Heart left ventricle (tissue), 16 donors: ENCODE measurements at regions not wholly inside any gene's neighbourhood (a gene's known extent, or its start where the extent isn't known, plus 50 kb on each side); places are given as distances from the start of the nearest gene placed in this dataset.

ENCODE experiments used
- ATAC-seq, 4 donors: fragments of 200-7000 bp; cut with Tn5 transposase; one replicate each; pipeline ENCODE4 v1.9.1; 2020 to 2022; ENCODE audit warnings: moderate library complexity in 4 of 4, mild to moderate bottlenecking in 3 of 4, moderate number of reproducible peaks in 1 of 4
- DNase-seq, 5 donors: peaks; one replicate each; pipeline ENCODE4 v3.0.0-alpha.2; 2020
- H3K27ac ChIP-seq, 12 donors: fragments of 200-600 bp; sonication (generic) in 4 of 12; one replicate each; pipeline versions ENCODE4 v1.5.0 to v1.8.0; 2016 to 2022; ENCODE audit warnings: mild to moderate bottlenecking in 2 of 12
- H3K27me3 ChIP-seq, 9 donors: fragments of 200-600 bp; sonication (generic) in 2 of 9; one replicate each; pipeline versions ENCODE4 v1.5.1 to v1.8.0; 2016 to 2022; ENCODE audit warnings: mild to moderate bottlenecking in 3 of 9
- H3K36me3 ChIP-seq, 9 donors: fragments of 200-600 bp; sonication (generic) in 2 of 9; one replicate each; pipeline versions ENCODE4 v1.5.0 to v1.8.0; 2018 to 2022; ENCODE audit warnings: mild to moderate bottlenecking in 2 of 9
- H3K4me1 ChIP-seq, 12 donors: fragments of 200-600 bp; sonication (generic) in 4 of 12; one replicate each; pipeline versions ENCODE4 v1.5.0 to v1.8.0; 2016 to 2022; ENCODE audit warnings: mild to moderate bottlenecking in 3 of 12
- H3K4me3 ChIP-seq, 12 donors: fragments of 200-600 bp; sonication (generic) in 4 of 12; one replicate each; pipeline versions ENCODE4 v1.5.0 to v1.8.0; 2017 to 2022; ENCODE audit warnings: mild to moderate bottlenecking in 9 of 12, moderate library complexity in 4 of 12
- H3K9me3 ChIP-seq, 12 donors: fragments of 200-600 bp; sonication (generic) in 4 of 12; one replicate each; pipeline versions ENCODE4 v1.5.0 to v1.8.0; 2016 to 2022; ENCODE audit warnings: mild to moderate bottlenecking in 1 of 12
- POLR2A ChIP-seq, 2 donors: fragments of 450-650 bp; IDR thresholded peaks; one replicate each; pipeline ENCODE4 v1.6.1; 2017; ENCODE audit warnings: antibody characterized with exemption in 2 of 2, mild to moderate bottlenecking in 2 of 2, moderate library complexity in 2 of 2
- WGBS, 4 donors: extraction: QIAGEN DNeasy Blood & Tissue Kit in 2 of 4; methylation state at CpG; one replicate each; pipeline versions ENCODE4 v1.1.5 to v1.1.7; 2013 to 2018; 5-methylcytosine and 5-hydroxymethylcytosine counted together
- intact Hi-C, 10 donors: fragments of 100-400 bp; cut with DNase I; formaldehyde crosslinking; loops; one replicate each; pipeline versions ENCODE4 v1.11.1 to v1.14.2; 2022
- TF ChIP-seq, protein P1 (sequence below), 12 donors: fragments of 200-600 bp; sonication (generic) in 4 of 12; IDR thresholded peaks; one replicate each; pipeline versions ENCODE4 v1.5.0 to v1.8.0; 2018 to 2022; ENCODE audit warnings: antibody characterized with exemption in 12 of 12, mild to moderate bottlenecking in 5 of 12
- donor health status: ischemic (EF 13 %, LVEDD 7.1; RV severe dilation, severe dysfunction).
- donor health status: healthy with polysubstance abuse.
- donor health status: DM: no; HTN: yes; CAD: no.
- donor health status: DM: no; HTN: no; CAD: no.
- donor health status: ischemic (EF 25% LVEDD 6.9; RV normal size, moderate dysfunction).
- donor health status: ischemic (EF 25% LVEDD 5.7; RV mildly dilated, moderate dysfunction).
- donor health status: healthy.
- donor health status: DM: yes; HTN: yes; CAD: no.
- donor health status: ischemic (EF 35%, LVEDD 5.7; RV mildly dilated, moderate dysfunction).
- donor health status: nonischemic (EF 11% LVEDD 7.7; RV severe dilation, severe dysfunction).
- donor health status: DM: yes; HTN: yes; CAD: no.
- donor health status: PGD.
- donor health status: ischemic (EF 29% LVEDD 5.4; RV normal size, mild dysfunction).
- donor health status: nonischemic (EF 23%, LVEDD 6.1; RV moderate dilation, normal function).

GRCh38 chr6:1247056-1247455 lies 64.8 kb upstream of the FOXQ1 start:
- 75 to 83% (median 77%) methylated on average over 5 of the region's 5 CpGs for WGBS, 4 donors
- Histone ChIP-seq H3K4me3 (no peak overlapping the region), H3K27ac (no peak overlapping the region), H3K9me3 (peaks cover 0 to 3% (median 0%) of the 10 kb centered on the region in 12 donors), H3K36me3 (no peaks in the 10 kb centered on the region), H3K4me1 (no peaks in the 10 kb centered on the region), H3K27me3 (peaks cover 0 to 24% (median 0%) of the 10 kb centered on the region in 9 donors)
- DNase-seq (no peak), ATAC-seq (no peak)
- TF ChIP-seq, protein P1, sequence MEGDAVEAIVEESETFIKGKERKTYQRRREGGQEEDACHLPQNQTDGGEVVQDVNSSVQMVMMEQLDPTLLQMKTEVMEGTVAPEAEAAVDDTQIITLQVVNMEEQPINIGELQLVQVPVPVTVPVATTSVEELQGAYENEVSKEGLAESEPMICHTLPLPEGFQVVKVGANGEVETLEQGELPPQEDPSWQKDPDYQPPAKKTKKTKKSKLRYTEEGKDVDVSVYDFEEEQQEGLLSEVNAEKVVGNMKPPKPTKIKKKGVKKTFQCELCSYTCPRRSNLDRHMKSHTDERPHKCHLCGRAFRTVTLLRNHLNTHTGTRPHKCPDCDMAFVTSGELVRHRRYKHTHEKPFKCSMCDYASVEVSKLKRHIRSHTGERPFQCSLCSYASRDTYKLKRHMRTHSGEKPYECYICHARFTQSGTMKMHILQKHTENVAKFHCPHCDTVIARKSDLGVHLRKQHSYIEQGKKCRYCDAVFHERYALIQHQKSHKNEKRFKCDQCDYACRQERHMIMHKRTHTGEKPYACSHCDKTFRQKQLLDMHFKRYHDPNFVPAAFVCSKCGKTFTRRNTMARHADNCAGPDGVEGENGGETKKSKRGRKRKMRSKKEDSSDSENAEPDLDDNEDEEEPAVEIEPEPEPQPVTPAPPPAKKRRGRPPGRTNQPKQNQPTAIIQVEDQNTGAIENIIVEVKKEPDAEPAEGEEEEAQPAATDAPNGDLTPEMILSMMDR (IDR thresholded peaks at IDR 0.05): no peak
- no peak for TF ChIP-seq POLR2A (IDR thresholded peaks at IDR 0.05)
- intact Hi-C loops: no loop called here

DNA sequence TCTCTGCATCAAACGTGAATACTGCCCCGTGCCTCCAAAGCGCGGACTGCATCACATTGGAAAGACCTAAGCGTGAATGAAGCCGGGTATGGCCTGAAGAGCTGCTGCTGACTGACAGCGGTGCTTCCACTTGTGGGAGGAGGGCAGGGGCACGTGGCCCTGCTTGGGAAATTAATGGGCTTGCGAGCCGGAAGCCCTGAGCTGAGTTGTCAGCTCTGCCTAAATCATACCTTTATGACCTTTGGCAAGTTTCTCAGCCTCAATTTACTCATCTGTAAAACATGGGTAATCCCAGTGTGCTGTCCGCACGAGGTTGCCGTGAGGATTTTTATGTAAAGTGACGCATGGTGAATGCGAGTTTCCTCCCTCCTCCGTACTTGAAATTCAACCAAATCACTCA lies 67.0 kb upstream of the FOXQ1 start:
- DNase-seq (no peak), ATAC-seq (no peak)
- WGBS, 4 donors: 69 to 80% (median 74%) methylated on average over 11 to 16 of the region's 16 CpGs

GRCh38 chr6:1244278-1244677 lies 67.6 kb upstream of the FOXQ1 start:
- no peak for DNase-seq
- Histone ChIP-seq H3K36me3 (no peaks in the 10 kb centered on the region), H3K4me3 (no peak overlapping the region), H3K27me3 (peaks cover 0 to 28% (median 0%) of the 10 kb centered on the region in 9 donors), H3K4me1 (no peaks in the 10 kb centered on the region), H3K27ac (no peak overlapping the region), H3K9me3 (peaks cover 0 to 3% (median 0%) of the 10 kb centered on the region in 12 donors)
- TF ChIP-seq POLR2A (IDR thresholded peaks at IDR 0.05): no peak
- TF ChIP-seq, protein P1 (IDR thresholded peaks at IDR 0.05): no peak
- intact Hi-C loops: no loop called here
- 73 to 78% (median 75%) methylated on average over 5 of the region's 5 CpGs for WGBS, 4 donors
- no peak for ATAC-seq

More for the DNA sequence above, 67.0 kb upstream of the FOXQ1 start:
- TF ChIP-seq POLR2A (IDR thresholded peaks at IDR 0.05): no peak
- TF ChIP-seq, protein P1 (IDR thresholded peaks at IDR 0.05): no peak
- intact Hi-C loops: no loop called here
- Histone ChIP-seq H3K4me1 (no peaks in the 10 kb centered on the region), H3K9me3 (peaks cover 0 to 3% (median 0%) of the 10 kb centered on the region in 12 donors), H3K27me3 (peaks cover 0 to 25% (median 0%) of the 10 kb centered on the region in 9 donors), H3K27ac (no peak overlapping the region), H3K4me3 (no peak overlapping the region), H3K36me3 (no peaks in the 10 kb centered on the region)

DNA sequence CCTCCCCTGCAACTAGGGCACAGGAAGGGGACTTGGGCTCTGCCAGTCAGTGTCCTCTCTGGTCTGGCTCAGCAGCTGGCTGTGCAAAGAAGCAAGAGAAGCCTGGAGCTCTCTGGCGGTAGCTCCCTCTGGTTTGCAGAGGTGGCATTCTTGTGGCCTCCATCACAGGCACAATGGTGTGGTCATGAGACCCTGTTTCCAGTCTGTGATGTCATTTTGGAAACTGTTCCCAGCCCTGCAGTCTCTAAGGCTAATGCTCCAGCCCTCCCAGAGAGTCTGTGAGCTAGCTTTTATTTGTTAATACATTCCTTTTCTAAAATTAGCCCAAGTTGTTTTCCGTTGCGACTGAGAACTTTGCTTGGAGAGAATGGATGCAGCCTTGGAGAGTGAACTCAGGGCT lies 69.5 kb upstream of the FOXQ1 start:
- H3K27me3 ChIP-seq: peaks cover 0 to 38% (median 2%) of the 10 kb centered on the region in 9 donors

More for the DNA sequence above, 69.5 kb upstream of the FOXQ1 start:
- intact Hi-C loops: no loop called here
- Histone ChIP-seq H3K27ac (no peak overlapping the region), H3K4me3 (no peak overlapping the region), H3K4me1 (no peaks in the 10 kb centered on the region), H3K36me3 (no peaks in the 10 kb centered on the region), H3K9me3 (no peaks in the 10 kb centered on the region)
- no peak for ATAC-seq
- no peak for DNase-seq
- 36 to 48% (median 40%) methylated on average over 3 of the region's 3 CpGs for WGBS, 4 donors
- TF ChIP-seq POLR2A (IDR thresholded peaks at IDR 0.05): no peak
- TF ChIP-seq, protein P1 (IDR thresholded peaks at IDR 0.05): no peak
